ENCODE measurements at regions not wholly inside any gene's neighbourhood (a gene's known extent, or its start where the extent isn't known, plus 50 kb on each side); places are given as distances from the start of the nearest gene placed in this dataset.

GRCh38 chr10:8981277-8981676 is 926.8 kb downstream of the GATA3 start:
- no peak overlapping the region for H3K27ac ChIP-seq (ENCODE audit: control insufficient read depth, insufficient read depth)
- TF ChIP-seq NR2C1 (IDR thresholded peaks at IDR 0.05) (no peak), NR2C2 (IDR thresholded peaks at IDR 0.05; ENCODE audit: borderline replicate concordance, control insufficient read depth, insufficient read length, low read depth) (no peak), SUZ12 (IDR thresholded peaks at IDR 0.05; ENCODE audit: unreplicated experiment) (no peak), TARDBP (IDR thresholded peaks at IDR 0.05; ENCODE audit: borderline replicate concordance) (no peak), SPI1 (IDR thresholded peaks at IDR 0.05; ENCODE audit: borderline replicate concordance, insufficient read depth, low read depth, low read length) (no peak)
- H4K20me1 ChIP-seq (ENCODE audit: control insufficient read depth, insufficient read depth): no peaks in the 10 kb centered on the region
- no peak overlapping the region for H3K4me2 ChIP-seq (ENCODE audit: control insufficient read depth, insufficient read depth)
- no TSS peak for BruUV-seq (replicated peaks)
- H3K27me3 ChIP-seq (replicated peaks in 1 of 2; ENCODE audit: control insufficient read depth in 2 of 2, insufficient read depth in 2 of 2, low read length in 1 of 2): no peaks in the 10 kb centered on the region
- 3% methylated on average over 2 of the region's 2 CpGs for WGBS (ENCODE audit: insufficient coverage, insufficient replicate concordance, low lambda C conversion rate, missing lambda C conversion rate)
- in situ Hi-C loops (cut with MboI): no loop called here
- H2AFZ ChIP-seq (ENCODE audit: control insufficient read depth, low read depth, low read length): no peak overlapping the region
- H3K36me3 ChIP-seq (ENCODE audit: control insufficient read depth in 2 of 2, insufficient read depth in 2 of 2, low read length in 1 of 2): no peaks in the 10 kb centered on the region
- H3K9ac ChIP-seq (ENCODE audit: control insufficient read depth, insufficient read depth, low read length): no peak overlapping the region
- H3K79me2 ChIP-seq (ENCODE audit: control insufficient read depth, insufficient read depth, low read length): no peaks in the 10 kb centered on the region
- ChIA-PET RAD21 (ENCODE audit: unreplicated experiment) (no interaction called here), CTCF (no interaction called here), POLR2A (no interaction called here), SMC1A (ENCODE audit: uncharacterized antibody, unreplicated experiment) (no interaction called here)
- no peaks in the 10 kb centered on the region for H3K9me3 ChIP-seq (replicated peaks; ENCODE audit: control insufficient read depth, insufficient read depth, low read length)
- FAIRE-seq (no peak), ATAC-seq (no peak), DNase-seq (ENCODE audit: low read depth, low spot score) (no peak)
- intact Hi-C loops (cut with micrococcal nuclease; ENCODE audit: unreplicated experiment): no loop called here
- no peak overlapping the region for H3K4me3 ChIP-seq
- no peaks in the 10 kb centered on the region for H3K4me1 ChIP-seq (ENCODE audit: control insufficient read depth, insufficient read depth, low read length)

- H3K4me3 ChIP-seq: no peak overlapping the region
- in situ Hi-C loops (cut with MboI) (no loop called here), intact Hi-C loops (cut with micrococcal nuclease; ENCODE audit: unreplicated experiment) (no loop called here)
- CTCF ChIA-PET: no interaction called here
- no peak overlapping the region for H3K9ac ChIP-seq (ENCODE audit: control insufficient read depth, insufficient read depth, low read length)
- H3K9me3 ChIP-seq (replicated peaks; ENCODE audit: control insufficient read depth, insufficient read depth, low read length): no peaks in the 10 kb centered on the region
- no peaks in the 10 kb centered on the region for H3K79me2 ChIP-seq (ENCODE audit: control insufficient read depth, insufficient read depth, low read length)
- no TSS peak for BruUV-seq (replicated peaks)
- ATAC-seq (no peak), DNase-seq (ENCODE audit: low read depth, low spot score) (no peak), FAIRE-seq (no peak)
- no peaks in the 10 kb centered on the region for H3K27me3 ChIP-seq (replicated peaks in 1 of 2; ENCODE audit: control insufficient read depth in 2 of 2, insufficient read depth in 2 of 2, low read length in 1 of 2)
- RAD21 ChIA-PET (ENCODE audit: unreplicated experiment): no interaction called here
- TF ChIP-seq CBFB (IDR thresholded peaks at IDR 0.05; ENCODE audit: low read depth): no peak
- TF ChIP-seq TCF3 (IDR thresholded peaks at IDR 0.05; ENCODE audit: borderline replicate concordance, insufficient read depth, low read depth, low read length): no peak
- no peak for TF ChIP-seq KLF5 (IDR thresholded peaks at IDR 0.05; ENCODE audit: partially characterized antibody)
- no peak for TF ChIP-seq E2F8 (IDR thresholded peaks at IDR 0.05; ENCODE audit: low read depth, partially characterized antibody)
- TF ChIP-seq ZNF217 (IDR thresholded peaks at IDR 0.05): no peak
- no peak for TF ChIP-seq TCF12 (IDR thresholded peaks at IDR 0.05; ENCODE audit: low read depth, low read length)
- TF ChIP-seq EP300 (IDR thresholded peaks at IDR 0.05; ENCODE audit: borderline replicate concordance in 1 of 2, control insufficient read depth in 1 of 2, low read depth in 2 of 2, low read length in 2 of 2): no peak
- SMC1A ChIA-PET (ENCODE audit: uncharacterized antibody, unreplicated experiment): no interaction called here
- no peak overlapping the region for H3K4me2 ChIP-seq (ENCODE audit: control insufficient read depth, insufficient read depth)
- WGBS (ENCODE audit: insufficient coverage, insufficient replicate concordance, low lambda C conversion rate, missing lambda C conversion rate): 28% methylated on average over 2 of the region's 2 CpGs
- H3K36me3 ChIP-seq (ENCODE audit: control insufficient read depth in 2 of 2, insufficient read depth in 2 of 2, low read length in 1 of 2): no peaks in the 10 kb centered on the region
- H4K20me1 ChIP-seq (ENCODE audit: control insufficient read depth, insufficient read depth): no peaks in the 10 kb centered on the region
- H3K27ac ChIP-seq (ENCODE audit: control insufficient read depth, insufficient read depth): no peak overlapping the region
- H2AFZ ChIP-seq (ENCODE audit: control insufficient read depth, low read depth, low read length): no peak overlapping the region
- no peaks in the 10 kb centered on the region for H3K4me1 ChIP-seq (ENCODE audit: control insufficient read depth, insufficient read depth, low read length)
- POLR2A ChIA-PET: no interaction called here
Measured at GRCh38 chr10:8985651-8986050, 931.2 kb downstream of the GATA3 start.
